Stimulated activated naive CD4-positive, alpha-beta T cell (primary cell): ENCODE measurements at regions not wholly inside any gene's neighbourhood (a gene's known extent, or its start where the extent isn't known, plus 50 kb on each side); places are given as distances from the start of the nearest gene placed in this dataset.

Experiments used
- DNase-seq, 6 experiments: peaks; one replicate each; lab custom pipeline; 2025; lab: John Stamatoyannopoulos, UW

DNA sequence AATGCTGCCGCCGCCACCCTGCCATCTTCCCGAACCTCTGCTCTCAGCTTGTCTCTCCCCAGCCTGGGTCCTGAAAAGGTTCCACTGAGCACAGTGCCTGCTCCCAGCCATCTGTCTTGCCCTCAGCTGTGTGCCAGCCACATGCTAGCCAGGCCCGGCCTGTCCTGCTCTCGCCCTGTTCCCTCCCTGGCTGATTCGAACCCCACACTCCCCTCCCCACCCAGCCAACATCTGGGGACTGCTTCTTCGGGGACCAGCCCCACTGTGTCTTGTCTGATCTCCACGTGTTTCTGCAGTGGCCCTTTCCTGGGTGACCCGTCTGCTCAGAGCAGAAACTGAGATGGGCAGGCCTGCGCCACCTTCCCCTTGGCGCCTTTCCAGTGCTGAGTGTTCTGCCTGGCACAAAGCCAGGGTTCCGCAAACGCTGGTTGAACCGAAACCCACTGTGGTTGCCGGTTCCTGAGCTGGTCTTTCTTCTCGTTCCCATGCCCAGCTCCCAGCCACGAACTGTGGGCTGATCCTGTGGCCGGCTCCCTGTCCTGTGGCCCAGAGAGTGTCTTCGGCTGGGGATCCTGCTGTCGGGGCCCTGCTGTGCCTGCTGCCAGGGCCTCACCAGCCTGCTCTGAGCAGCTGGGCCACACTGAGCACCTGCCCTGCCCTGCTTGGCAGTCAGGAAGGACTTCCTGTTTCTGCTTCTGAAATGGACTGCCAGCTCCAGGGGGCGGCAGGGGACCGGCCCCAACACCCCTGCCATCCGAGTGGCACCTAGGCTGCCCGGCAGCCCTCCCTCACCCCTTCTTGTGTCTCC lies 62.7 kb upstream of the KLF13 start:
- peak; percentile 58 to 90 (median 62) for DNase-seq

DNA sequence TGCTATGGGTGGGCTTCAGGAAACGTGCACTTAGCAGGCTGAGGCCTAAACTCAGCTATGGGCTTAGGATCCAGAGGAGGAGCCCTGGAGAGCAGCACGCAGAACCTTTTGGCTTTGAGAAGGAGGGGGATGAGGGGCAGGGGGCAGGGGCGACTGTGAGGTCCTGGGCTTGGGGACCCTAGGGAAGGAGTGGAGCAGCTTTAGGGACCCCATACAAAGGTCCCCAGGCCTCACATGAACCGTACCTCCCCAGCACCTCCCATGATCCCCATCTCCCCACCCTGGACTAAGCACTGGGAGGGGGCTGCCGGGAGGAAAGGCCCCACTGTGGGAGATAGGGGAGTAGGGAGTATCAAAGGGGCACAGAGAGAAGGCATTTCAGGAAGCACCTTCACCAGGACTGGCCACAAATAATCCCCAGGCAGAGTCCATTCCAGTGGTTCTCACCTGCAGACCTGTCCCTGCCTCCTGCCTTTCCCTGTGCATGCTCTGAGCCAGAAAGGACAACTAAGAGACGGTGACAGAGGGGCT lies 62.0 kb upstream of the KLF13 start:
- no peak for DNase-seq

- no peak for DNase-seq
These were observed 61.4 kb upstream of the KLF13 start for GRCh38 chr15:31265090-31265870.

DNA sequence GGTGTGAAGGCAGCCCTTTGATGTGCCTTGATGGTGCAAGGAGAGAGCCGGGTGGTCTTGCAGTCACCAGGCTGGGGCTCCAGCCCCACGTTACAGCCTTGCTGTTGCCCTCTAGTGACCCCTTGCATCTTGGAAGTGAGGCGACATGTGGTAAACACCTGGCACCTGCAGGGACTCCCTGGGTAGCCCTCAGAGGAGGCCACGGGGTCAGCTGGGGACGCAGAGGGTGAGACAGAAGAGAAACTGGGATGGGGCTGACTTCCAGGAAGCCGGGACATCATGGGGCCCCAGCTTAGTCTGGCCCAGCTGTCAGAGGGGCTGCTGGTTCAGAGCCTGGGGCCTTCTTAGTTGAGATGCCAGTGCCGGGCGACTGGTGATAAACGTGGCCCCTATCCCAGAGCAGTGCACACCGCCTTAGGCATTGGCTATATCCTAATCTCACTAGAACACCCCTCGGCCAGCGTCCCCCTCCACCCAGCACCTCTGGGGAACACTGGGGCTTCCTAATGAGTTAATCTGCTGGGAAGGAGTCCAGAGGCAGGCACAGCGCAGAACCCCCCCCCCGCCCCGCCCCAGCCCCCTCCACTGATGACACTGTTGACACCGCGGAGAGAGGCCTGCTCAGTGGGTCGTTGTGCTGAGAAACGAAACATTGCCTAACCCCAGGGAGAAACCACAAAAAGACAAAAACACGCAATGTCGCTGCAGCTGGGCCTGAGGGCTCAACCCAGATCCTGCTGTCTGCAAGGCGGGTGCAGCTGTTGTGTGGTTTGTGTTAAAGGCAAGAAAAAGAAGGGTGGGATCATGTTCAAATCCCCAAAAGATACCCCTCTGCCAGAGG lies 60.5 kb upstream of the KLF13 start:
- DNase-seq: peak; percentile 40 to 86 (median 69)

GRCh38 chr15:31266712-31267111 lies 59.9 kb upstream of the KLF13 start:
- no peak for DNase-seq

DNA sequence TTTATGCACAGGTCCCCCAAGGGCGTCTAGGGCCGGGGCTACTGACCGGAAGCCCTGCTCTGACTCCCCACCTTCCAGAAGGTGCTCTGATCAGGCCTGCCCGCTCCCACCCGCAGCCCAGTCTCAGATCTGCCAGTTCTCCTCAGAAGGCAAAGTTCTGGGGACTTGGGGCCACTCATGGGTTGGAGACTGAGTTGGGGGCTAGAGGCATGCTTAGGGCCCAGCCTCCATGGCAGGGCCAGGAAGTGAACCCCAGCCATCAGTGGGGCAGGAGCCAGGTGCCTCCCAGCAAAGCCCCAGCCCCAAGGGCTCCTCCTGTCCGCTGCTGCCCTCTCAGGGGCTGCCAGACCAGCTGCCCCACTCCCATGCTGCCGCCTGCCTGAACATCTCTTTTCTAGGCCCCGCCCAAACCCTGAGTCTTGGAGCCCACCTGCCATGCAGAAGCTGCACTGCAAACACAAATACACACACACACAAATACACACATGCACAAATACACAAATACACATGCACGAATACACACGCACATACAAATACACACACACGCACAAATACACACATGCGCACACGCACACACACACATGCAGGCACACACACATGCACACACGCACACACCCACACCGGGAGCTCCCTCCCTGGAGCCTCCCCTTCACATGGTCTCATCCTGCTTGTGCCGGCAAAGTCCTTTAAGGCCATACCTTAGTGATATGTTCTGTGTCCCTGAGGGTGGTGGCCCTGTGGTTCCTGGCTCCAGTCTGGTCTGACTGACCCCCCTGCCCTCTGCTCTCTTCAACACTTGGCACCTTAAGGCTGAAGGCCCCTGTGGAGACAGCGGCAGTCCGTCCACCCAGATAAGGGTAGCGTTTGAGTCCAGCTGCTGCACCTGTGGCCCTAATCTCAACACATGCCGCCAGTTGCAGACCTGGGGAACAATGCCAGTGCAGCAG lies 59.2 kb upstream of the KLF13 start:
- DNase-seq: no peak

DNA sequence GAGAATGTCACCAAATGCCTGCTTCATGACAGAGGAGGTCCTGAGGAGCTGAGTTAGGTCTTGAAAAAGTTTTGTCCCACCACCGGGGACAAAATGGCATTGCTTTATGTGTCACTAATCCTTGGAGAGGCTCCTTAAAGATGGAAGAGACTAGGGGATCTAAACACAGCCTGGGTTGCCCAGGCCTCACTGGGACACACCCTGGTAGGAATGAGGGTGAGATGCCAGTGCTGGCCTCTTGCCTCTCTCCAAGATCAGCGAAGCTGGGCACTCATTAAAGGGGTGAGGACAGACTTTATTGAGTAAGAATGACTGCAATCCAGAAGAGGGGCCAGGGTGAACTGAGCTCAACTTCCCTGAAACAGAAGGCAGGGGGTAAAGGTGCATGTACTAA lies 58.5 kb upstream of the KLF13 start:
- no peak for DNase-seq

GRCh38 chr15:31268911-31269784 lies 57.5 kb upstream of the KLF13 start:
- no peak for DNase-seq

DNA sequence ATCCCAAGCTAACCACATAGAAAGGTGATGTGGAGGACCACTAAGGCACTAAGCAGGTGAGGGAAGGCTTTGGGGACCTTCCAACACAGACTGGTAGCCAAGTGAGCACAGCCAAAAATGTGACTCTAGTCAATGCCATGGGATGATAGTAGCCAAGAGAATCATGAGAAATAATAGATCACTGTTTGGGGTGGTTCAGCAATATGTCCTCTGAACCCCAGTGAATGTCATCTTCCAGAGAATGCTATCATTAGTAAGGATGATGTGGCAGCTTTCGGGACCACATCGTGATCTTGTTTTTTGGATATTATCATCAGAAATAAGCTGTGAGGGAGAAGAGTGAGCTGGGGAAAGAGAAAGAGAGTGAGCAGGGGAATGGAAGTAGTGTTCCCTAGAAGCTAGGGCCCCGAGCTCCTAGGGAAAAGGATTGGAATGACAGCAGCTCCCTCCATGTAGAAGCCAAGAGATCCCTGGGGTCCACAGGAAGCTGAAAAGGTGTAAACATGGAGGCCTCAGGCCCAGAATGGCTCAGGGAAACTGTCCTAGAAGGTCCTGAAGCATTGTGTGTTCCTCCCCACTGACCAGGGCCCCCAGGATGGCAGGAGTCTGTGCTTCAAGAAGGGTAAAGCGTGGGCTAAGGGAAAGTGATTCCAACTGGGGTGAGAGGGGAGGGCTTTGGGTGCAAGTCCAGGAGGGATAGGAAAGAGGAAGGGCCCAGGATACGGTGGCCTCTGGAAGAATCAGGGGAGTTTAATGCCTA lies 56.6 kb upstream of the KLF13 start:
- no peak for DNase-seq

- DNase-seq: no peak
These were observed 55.9 kb upstream of the KLF13 start for GRCh38 chr15:31270767-31271166.

DNA sequence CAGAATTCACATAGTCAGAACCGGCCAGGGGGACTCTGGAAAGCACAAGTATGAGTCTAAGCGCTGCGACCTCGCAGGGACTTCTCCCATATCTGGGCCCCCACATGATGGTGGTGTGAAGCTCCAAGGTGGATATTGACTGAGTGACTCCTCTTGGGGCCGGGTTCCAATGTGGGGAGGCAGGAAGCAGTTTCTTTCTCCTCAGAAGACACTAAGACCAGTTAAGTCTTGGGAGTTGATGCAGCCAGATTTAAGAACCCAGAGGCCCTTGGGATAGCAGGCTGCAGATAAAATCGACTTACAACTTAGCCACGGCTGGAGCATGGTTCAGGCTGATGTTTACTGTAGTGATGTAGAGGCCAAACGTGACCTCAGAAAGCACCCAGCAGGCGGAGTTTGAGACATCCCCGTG lies 55.4 kb upstream of the KLF13 start:
- DNase-seq: no peak

- no peak for DNase-seq
These were observed 54.7 kb upstream of the KLF13 start for GRCh38 chr15:31271711-31272557.

- DNase-seq: no peak
These were observed 53.9 kb upstream of the KLF13 start for GRCh38 chr15:31272558-31273257.

GRCh38 chr15:31273258-31273941 lies 53.2 kb upstream of the KLF13 start:
- no peak for DNase-seq

GRCh38 chr15:31274496-31275330 lies 51.9 kb upstream of the KLF13 start:
- DNase-seq: no peak
